G401 (cell line): ENCODE measurements at regions not wholly inside any gene's neighbourhood (a gene's known extent, or its start where the extent isn't known, plus 50 kb on each side); places are given as distances from the start of the nearest gene placed in this dataset.

Experiments used
- DNase-seq: peaks from one replicate; pipeline ENCODE4 v3.0.0-alpha.2; 2015; ENCODE audit warnings: low spot score
- in situ Hi-C: cut with HindIII; loops from 2 replicates; pipeline ENCODE4 v1.10.0; 2016; ENCODE audit warnings: low sequenced_read_pairs, mixed read lengths

DNA sequence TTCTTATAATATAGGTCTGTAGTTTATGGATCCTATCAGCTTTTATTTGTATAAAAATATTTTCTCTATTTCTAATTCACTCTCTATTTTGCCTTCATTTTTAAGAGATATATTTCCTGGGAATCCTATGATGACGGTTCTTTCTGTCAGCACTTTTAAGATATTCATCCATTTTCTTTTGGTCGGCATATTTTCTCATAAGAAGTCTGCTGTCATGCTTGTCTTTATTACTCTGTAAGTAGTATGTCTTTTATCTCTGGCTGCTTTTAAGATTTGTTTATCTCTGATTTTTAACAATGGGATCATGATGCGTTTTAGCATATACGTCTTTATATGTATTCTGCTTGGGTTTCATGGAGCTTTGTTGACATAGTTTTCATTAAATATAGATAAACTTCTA lies 175.5 kb downstream of the SNX19 start:
- DNase-seq, result no peak
- in situ Hi-C loops, result no loop called here

DNA sequence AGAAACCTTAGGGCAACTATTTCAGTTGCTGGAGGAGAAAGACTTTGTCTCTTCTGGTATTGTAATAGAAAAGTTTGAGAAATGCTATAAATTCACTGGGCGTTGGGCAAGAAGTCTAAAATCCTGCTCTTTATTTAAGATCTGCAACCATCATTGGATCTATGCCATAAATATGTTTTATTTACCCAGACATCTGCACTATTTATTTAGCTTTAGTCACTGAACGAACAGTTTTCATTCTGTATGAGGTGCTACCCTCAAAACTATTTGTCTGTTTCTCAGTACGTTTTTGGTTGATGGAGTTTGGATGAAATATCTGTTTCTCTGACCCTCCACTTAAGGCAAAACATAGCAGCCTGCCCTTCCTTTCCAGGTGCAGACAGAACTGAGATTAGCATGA lies 171.5 kb downstream of the SNX19 start:
- no peak for DNase-seq
- in situ Hi-C loops, result no loop called here

DNA sequence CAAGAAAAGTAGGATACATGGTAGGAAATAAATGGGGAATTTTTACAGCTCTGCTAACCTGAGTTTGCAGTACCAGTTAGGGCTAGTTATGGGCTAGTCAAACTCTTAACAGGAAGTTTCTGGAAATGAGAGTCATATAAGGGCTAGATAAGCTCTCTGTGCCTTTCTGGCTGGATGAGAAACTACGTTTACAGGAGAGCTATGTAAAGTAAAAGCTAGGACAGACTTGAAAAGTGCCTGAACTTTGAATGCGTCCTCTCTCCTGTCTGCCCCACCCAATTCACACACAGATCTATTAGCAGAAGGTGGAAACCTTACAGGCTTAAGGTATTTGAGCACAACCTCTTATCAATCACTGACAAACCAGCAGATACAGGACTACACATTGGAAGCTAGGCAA lies 167.1 kb downstream of the SNX19 start:
- in situ Hi-C loops, result no loop called here
- no peak for DNase-seq

DNA sequence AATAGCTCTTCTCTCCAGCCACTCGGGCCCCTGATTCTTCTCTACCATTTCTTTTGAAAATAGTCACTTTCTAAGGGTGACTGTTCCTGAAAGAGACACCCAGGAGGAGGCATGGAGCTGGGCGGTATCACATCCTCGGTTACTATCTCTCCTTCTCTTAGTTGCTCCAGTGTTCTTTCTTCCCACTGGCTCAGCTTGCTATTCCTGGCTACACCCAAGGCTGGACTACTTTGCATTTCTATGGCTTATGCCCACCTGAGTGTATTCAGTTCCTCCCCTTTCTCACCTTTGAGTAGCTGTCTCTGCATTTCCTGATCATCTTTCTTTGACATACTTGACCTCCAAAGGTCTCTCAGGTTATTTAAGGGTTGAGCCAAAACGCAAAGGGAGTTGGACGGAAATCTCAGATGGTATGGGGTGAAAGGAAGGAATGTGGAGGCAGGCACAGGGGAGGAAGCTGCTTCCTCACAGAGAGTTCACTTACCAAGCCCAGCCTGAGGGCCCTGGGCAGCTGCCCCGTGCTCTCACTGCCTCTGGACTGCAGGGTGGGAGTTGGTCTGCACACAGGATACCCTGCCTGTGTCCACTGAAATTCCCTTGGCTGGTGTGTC lies 155.7 kb downstream of the SNX19 start:
- in situ Hi-C loops, result no loop called here
- no peak for DNase-seq

DNA sequence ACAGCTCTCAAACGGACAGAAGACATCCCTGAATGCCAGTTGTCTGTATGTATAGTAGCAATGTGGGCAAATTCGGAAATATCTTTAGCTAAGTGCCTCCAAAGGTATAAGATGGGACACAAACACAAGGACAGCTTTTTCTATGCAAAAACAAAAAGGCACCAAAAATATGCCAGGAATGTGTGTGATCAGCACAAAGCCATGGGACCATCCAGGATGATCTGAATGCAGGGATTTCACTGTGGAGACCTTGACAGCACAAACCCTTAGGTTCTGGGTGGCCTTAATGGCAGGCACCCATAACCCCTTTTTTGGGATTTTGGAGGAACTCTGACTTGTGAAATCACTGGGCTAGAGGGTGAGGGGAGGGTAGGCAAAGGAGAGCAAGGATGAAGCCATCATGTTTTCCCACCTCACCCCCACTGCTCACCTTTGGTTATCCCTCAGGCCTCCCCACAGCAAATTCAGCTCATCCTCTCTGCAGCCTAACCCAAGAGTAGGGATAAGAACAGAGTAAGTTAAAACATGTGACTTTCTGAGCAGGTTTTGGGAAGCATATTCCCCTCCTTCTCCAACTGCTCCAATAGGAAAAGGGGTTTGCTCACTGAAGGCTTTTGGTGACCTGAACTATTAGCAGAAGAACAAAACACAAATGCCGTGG lies 154.6 kb downstream of the SNX19 start:
- no peak for DNase-seq
- in situ Hi-C loops, result no loop called here

DNA sequence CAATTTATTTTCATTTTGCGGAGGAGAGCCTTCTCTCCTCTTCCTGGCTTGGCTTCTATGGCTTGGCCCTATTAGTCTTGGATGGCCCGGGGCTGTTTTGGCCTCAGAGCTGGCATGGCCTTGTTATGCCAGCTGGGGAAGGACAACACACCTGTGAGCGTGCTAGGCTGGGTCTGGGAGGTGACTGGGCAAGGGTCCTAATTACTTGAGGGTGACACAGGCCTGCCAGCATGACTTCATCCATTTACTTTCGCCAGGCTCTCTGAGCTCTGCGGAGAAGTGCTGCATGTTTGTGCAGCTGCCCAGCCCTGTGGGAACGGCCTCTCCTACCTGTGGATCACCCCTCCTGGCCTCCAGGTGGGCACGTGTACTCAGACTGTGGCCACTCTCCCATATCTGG lies 153.6 kb downstream of the SNX19 start:
- DNase-seq, result peak; percentile 60
- in situ Hi-C loops, result no loop called here

DNA sequence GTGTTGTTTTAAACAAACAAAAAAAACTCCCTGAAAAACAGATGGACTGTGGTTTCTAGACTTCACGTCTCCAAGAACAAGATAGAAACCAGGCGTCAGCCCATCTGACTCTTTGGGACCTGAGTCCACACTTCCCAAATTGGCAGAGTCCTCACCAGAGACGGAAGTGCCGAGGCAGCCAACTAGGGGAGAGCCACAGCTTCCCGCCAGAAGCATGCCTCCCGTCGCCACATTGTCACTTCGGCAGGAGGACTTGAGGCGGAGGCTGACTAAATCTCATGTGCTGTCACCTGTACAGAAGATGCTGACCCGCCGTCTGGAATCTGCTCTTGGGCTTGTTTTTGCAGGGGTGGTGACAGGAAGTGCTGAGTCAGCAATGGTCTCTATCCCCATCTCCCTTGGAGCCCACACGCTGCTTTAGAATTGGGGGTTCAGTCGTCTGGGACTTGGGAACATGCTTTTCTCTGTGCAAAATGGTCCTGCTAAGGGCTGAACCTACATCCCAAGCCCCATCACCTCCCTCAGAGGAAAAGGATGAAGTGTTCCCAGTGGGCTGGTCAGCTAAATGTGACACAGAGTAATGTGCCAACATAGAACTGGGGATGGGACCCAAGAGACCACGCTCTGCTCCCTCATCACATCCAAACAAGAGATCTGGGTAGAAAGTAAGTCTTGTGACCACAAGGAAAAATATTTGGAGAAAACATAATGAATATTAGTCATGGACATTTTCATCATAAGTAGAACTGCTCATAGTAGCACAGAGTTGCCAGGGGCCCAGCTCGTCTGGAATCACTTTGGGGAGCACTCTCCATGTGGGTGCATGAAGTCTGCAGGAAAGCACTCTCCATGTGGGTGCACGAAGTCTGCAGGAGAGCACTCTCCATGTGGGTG lies 152.9 kb downstream of the SNX19 start:
- DNase-seq, result peak; percentile 7
- in situ Hi-C loops, result no loop called here

DNA sequence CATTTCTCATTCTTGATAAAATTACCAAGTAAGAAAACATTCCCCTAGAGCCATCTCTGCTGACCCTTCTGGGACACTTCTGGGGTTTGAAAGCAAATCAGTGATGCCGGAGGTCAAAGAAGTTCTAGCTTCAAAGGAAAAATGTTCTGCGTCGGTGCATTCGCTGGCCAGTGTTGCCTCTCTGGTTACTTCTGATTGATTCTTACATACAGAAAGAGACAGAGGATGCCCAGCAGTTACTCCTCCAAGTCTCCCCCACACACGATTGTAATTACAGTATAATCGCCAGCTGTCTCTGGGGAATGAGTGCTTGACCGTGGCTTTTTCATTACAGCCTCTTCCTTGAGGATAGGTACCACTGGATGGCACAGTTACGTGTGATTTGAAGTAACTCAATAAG lies 150.9 kb downstream of the SNX19 start:
- in situ Hi-C loops, result no loop called here
- no peak for DNase-seq

DNA sequence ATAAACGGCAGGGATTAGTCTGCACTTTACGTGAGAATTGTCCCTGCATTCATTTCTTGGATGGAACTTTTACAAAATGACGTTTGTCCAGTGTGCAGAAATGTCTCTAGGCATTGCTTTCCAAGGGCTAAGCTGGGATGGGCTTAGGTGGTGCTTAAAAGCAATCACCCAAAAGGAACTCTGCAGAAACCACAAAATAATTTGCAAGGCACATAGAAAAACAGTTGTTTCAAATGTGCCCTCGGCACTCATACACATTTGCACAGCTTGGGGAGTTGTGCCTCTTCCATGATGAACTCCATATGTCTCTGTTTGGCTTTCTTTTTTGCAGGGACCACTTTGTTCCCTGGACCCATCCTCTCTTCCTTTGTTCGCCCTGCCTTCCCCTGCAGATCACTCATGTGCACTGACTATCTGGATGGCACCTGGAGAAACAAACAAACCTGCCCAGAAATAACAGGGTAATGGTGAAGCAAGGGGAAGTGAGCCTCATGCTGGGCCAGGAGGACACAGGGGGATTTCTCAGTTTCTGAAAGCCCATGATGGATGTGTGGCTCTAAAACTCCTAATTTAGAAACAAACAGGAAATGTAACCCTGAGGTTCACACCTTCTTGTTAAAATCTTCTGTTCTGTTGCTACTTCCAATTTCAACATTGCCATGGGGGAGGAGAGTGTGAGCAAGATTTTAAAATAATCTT lies 150.2 kb downstream of the SNX19 start:
- in situ Hi-C loops, result no loop called here
- no peak for DNase-seq

DNA sequence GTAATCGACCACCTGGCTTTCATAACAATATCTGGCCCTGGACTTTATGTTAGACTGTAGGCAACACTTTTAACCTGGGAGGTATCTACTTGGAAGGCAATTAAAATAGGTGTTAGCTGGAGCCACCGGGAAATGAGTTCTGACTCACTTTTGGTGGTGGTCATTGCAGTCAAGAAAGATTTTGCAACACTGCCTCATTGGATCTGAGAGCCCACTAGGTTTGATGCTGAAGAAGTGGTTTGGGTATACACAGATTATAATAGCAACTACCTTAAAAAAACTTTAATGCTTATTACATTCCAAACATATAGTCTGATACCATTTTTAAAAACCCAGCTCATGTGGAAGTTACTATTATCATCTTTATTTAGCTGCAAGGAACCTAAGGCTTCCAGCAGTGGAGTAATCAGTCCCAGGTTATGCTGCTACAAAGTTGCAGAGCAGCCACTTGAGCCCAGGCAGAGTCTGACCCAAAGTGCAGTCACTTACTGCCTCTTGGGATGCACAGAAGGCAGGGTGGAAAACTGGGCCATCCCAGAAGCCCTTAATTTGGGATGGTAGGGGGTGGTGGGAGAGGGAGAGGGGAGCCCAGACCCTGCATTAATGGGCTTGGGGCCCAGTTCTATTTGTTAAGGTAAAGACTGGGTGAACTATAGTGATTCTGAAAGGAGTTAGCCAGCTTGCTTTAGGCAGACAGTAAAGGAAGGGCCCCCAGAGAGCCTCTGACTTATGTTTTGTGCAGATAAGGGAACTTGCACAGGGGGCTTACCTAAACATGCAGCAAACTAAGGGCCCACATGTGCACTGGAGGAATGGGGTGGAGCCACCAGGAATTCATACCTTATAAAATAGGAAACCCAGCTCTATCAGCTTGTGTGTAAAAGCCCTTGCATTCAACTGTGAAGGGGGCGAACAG lies 149.4 kb downstream of the SNX19 start:
- DNase-seq, result no peak
- in situ Hi-C loops, result no loop called here

DNA sequence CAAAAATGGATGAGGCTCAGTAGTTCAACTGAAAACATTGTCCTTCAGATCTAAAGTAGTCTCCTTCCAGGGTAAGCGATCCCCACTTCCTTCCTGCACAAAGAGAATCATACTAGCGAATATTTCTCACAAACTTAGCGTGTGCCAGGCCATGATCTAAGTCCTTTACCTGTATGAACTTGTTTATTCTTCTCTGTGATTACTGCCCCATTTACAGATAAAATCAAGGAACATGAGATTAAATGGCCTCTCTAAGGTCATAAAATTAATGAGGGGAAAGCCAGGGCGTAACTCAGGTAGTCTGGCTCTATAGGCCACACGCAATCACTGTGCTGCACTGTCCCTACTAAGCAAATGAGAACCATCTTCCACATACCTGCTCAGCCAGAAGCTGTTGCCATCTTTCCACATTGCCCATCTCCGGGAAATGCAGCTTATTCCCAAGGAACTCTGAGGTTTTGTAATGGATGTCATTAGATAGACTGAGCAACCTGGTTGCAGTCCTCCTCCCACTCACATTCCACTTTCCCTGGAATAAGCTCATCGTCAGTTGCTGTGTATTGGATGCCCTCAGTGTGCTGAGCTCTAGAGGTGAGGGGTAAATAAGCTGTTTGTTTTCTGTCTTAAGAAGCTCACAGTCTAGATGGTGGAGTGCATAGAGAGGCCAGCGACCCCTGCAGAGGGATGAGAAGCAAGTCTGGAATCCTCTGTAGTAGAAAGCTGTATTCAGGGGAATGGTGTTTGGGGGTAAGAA lies 146.3 kb downstream of the SNX19 start:
- DNase-seq, result no peak
- in situ Hi-C loops, result no loop called here

DNA sequence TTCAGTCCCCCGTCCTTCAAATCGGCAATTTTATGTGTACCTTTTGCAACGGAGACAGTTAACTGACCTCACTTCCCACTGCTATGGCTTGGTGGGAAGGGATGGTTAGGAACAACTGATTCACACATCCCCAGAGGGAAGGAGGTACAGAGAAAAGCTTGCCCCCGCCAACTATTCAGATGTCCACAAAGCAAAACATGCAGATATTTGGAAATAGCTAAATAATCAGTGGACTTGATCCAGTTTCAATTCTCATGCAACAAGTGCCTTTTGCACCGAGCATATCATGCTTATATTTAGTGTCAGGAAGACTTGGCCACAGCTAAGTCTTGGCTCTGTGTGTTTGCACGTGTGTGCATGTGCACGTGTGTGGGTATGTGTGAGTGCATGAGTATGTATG lies 144.6 kb downstream of the SNX19 start:
- in situ Hi-C loops, result no loop called here
- DNase-seq, result no peak

DNA sequence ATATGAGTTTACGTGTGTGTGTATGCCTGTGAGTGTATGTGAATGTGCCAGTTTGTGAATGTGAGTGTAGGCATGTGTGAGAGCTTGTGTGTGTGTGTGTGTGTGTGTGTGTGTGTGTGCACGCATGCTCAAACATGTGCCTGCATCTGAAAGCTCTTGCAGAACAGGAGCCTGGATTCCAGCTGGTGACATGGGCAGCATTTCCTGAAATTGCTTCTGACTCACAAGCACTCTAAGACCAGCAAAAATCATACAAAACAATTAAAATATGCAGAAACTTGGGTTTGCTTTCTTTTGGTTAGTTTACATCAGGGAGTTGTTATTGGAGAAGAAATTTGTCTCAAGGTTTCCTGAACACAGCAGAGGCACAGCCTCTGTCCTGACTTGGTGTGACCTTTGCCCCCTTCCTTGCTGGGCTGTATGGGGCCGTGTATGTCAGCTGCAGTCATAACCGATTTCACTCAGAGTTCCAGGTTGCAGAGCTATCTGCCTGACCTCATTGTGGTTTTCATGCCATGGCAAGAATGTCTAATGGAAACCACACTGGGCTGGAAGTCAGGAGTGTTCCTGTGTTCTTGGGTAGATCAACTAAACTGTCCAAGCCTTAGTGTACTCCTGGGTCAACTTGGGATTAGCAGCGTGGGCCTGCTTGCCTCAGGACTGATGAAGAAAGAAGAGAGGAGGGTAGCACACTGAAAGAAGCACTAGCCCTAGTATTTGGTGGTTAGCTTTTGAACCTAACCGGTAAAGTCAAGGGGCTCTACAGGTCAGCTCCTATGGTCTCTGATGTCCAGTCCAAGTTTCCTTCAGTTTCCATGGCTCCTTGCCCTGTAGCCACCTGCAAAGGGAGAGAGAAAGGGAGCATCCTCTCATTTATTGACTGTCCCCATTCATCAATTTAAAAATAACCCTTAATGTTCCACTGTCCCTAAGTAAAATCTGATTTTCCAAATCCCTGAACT lies 143.7 kb downstream of the SNX19 start:
- in situ Hi-C loops, result no loop called here
- DNase-seq, result no peak

DNA sequence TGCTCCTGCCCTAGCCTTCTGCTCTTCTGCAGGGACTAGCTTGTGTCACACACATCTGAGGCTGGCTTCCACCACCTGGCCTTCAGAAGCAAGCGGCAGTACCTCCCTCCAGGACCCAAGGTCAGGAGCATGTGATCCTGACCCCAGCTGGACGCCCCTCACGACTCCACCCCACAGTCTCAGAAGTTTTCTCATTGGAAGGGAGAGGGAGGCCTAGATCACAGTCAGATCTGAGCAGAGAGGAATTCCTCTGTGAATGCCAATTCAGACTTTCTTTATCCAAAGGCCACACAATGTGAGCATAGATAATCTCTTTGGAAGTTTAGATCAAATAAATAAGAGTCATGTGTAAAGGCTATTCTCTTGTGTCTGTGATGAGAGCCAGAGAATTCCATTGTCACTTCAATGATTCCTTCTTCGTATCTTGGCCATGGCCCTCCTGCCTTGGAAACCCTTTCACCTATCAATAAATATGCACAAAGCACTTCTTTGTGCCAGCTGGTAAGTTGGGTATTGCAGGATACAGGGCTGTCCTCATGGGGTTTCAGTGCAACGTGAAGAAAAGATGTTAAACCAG lies 142.9 kb downstream of the SNX19 start:
- in situ Hi-C loops, result no loop called here
- no peak for DNase-seq

DNA sequence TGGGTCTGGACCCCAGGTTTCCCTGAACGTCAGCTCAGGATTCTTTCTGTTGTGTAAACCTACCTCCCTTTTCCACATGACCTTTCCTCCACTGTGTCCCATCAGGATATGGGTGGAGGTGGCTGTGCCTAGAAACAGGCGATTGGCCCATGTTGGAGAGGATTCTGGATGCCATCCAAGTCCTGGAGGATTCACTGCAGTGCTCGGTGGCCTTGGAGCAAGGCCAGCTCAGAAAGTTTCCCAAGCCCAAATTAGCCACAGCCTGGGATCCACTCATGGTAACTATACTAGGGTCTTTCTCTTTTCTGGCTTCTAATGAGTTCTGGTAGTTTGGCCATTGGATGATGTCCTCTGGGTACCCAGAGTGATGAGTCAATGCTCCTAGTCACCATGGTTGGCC lies 141.6 kb downstream of the SNX19 start:
- in situ Hi-C loops, result no loop called here
- no peak for DNase-seq

DNA sequence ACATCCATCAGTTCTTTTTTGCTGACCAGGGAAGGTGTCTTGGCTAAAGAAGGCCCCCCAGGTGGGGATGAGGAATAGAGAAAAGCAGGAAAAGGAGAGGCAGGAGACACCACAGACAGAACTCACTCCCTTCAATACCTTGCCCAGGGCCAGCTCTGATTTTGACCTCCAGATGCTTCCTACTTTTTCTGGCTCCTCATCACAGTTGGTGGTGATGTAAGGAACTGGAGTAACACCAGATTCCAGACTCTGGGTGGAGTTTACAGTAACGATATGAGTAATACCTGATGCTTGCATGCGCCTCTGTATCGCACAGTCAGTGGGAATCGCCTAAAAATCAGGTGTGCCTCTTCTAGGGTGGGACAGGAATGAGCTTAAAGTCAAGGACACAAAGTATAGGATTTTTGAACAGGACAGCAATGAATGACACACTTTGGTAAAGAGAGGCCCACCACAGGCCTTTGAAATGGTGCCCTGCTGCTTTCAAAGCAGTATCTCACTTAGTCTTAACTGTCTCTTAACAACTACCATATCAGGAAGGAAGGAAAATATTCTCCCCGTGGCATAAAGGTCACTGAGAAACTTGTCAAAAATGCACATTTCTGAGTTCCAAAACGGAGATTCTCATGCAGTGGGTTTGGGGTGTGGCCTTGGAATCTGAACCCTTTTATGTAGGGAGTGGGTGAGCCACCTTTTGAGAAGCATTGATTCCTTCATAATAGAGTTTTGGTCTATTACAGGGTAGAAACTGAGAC lies 140.8 kb downstream of the SNX19 start:
- in situ Hi-C loops, result no loop called here
- no peak for DNase-seq
